B cell (primary cell): ENCODE measurements at regions not wholly inside any gene's neighbourhood (a gene's known extent, or its start where the extent isn't known, plus 50 kb on each side); places are given as distances from the start of the nearest gene placed in this dataset.

ENCODE experiments used
- ATAC-seq: fragments of 200-7000 bp; cut with Tn5 transposase; one replicate; pipeline ENCODE4 v1.10.0; 2021; ENCODE audit warnings: low read depth, mild to moderate bottlenecking, moderate number of reproducible peaks, moderate library complexity
- CTCF ChIA-PET: fragments of 350-600 bp; sonication (Branson Sonifier 250); formaldehyde crosslinking; loops from one replicate; lab custom pipeline; 2021; ENCODE audit warnings: antibody characterized with exemption, inconsistent platforms; lab: Charles Lee
- POLR2A ChIA-PET: fragments of 350-600 bp; sonication (Branson Sonifier 250); formaldehyde crosslinking; loops from one replicate; lab custom pipeline; 2021; ENCODE audit warnings: antibody characterized with exemption; lab: Charles Lee
- DNase-seq: peaks from one replicate; pipeline ENCODE4 v3.0.0; 2013
- H2AFZ ChIP-seq: 2 replicates; pipeline ENCODE4 v1.6.1; 2012; ENCODE audit warnings: mild to moderate bottlenecking, low read depth, low read length; ENCODE audit not compliant: insufficient read depth, poor library complexity, severe bottlenecking
- H3K27ac ChIP-seq, 2 donors: 1 replicate in 1 of 2; 2 replicates in 1 of 2; pipeline ENCODE4 v1.5.1; 2012 to 2013; ENCODE audit warnings: low read length in 2 of 2, mild to moderate bottlenecking in 2 of 2, moderate library complexity in 1 of 2
- H3K27me3 ChIP-seq, 4 experiments: fragments of 200-600 bp in 1 of 4; sonication (generic) in 1 of 4; replicated peaks in 1 of 4; 1 replicate in 2 of 4; 2 replicates in 2 of 4; pipeline versions ENCODE4 v1.6.1 to v1.7.0; 2013 to 2016; ENCODE audit warnings: low read length in 3 of 4, mild to moderate bottlenecking in 2 of 4, mixed read lengths in 1 of 4, moderate library complexity in 1 of 4; ENCODE audit not compliant: insufficient read depth in 4 of 4, control insufficient read depth in 3 of 4; ENCODE audit errors: control extremely low read depth in 1 of 4
- H3K36me3 ChIP-seq, 2 experiments: replicated peaks in 1 of 2; 1 replicate in 1 of 2; 2 replicates in 1 of 2; pipeline versions ENCODE4 v1.6.1 to v1.7.1; 2013; ENCODE audit warnings: low read length in 1 of 2; ENCODE audit not compliant: insufficient read depth in 2 of 2, control insufficient read depth in 1 of 2; ENCODE audit errors: control extremely low read depth in 1 of 2, extremely low read depth in 1 of 2
- H3K4me1 ChIP-seq, 2 donors: fragments of 200-600 bp in 1 of 2; sonication (generic) in 1 of 2; 1 replicate in 1 of 2; 2 replicates in 1 of 2; pipeline versions ENCODE4 v1.5.1 to v1.6.1; 2013 to 2017; ENCODE audit warnings: low read length in 2 of 2; ENCODE audit not compliant: control insufficient read depth in 2 of 2, insufficient read depth in 2 of 2
- H3K4me2 ChIP-seq: replicated peaks from 2 replicates; pipeline ENCODE3; 2012; ENCODE audit warnings: mild to moderate bottlenecking, low read depth, low read length; ENCODE audit not compliant: poor library complexity, severe bottlenecking
- H3K4me3 ChIP-seq, 5 experiments: fragments of 200-600 bp in 1 of 5; sonication (generic) in 1 of 5; 1 replicate in 3 of 5; 2 replicates in 2 of 5; pipeline versions ENCODE4 v1.5.1 to v1.7.0; 2011 to 2016; ENCODE audit warnings: low read length in 4 of 5, mild to moderate bottlenecking in 4 of 5, low read depth in 2 of 5, control low read depth in 1 of 5, moderate library complexity in 1 of 5; ENCODE audit not compliant: insufficient read depth in 1 of 5; ENCODE audit errors: control extremely low read depth in 1 of 5, extremely low read depth in 1 of 5
- H3K79me2 ChIP-seq: fragments of 200-600 bp; sonication (generic); one replicate; pipeline ENCODE4 v1.6.0; 2016; ENCODE audit warnings: low read length; ENCODE audit not compliant: control insufficient read depth, insufficient read depth
- H3K9ac ChIP-seq: fragments of 200-600 bp; sonication (generic); 2 replicates; pipeline ENCODE4 v1.6.1; 2017; ENCODE audit warnings: mild to moderate bottlenecking, low read length, moderate library complexity
- H3K9me3 ChIP-seq, 3 donors: one replicate each; pipeline versions ENCODE4 v1.6.1 to v1.7.1; 2013; ENCODE audit warnings: low read length in 2 of 3; ENCODE audit not compliant: control insufficient read depth in 2 of 3, insufficient read depth in 1 of 3; ENCODE audit errors: control extremely low read depth in 1 of 3
- H4K20me1 ChIP-seq: 2 replicates; pipeline ENCODE4 v1.6.0; 2012; ENCODE audit warnings: mild to moderate bottlenecking, low read length; ENCODE audit not compliant: insufficient read depth, control insufficient read depth, poor library complexity, severe bottlenecking
- H3K27ac Mint-ChIP-seq: one replicate; pipeline ENCODE4 v1.8.0; 2021; ENCODE audit warnings: mixed read lengths
- H3K27me3 Mint-ChIP-seq: one replicate; pipeline ENCODE4 v1.8.0; 2021; ENCODE audit warnings: mixed read lengths
- H3K4me1 Mint-ChIP-seq: one replicate; pipeline ENCODE4 v1.8.0; 2021; ENCODE audit warnings: mixed read lengths
- H3K4me3 Mint-ChIP-seq: one replicate; pipeline ENCODE4 v1.8.0; 2021; ENCODE audit warnings: mixed read lengths
- H3K9me3 Mint-ChIP-seq: one replicate; pipeline ENCODE4 v1.8.0; 2022; ENCODE audit warnings: mixed read lengths; ENCODE audit not compliant: insufficient read depth
- CTCF ChIP-seq: fragments of 200-600 bp; IDR thresholded peaks from one replicate; pipeline ENCODE4 v1.8.0; 2022; ENCODE audit warnings: antibody characterized with exemption, mild to moderate bottlenecking
- EZH2 ChIP-seq: IDR thresholded peaks from 2 replicates; pipeline ENCODE4 v1.6.1; 2012; ENCODE audit warnings: borderline replicate concordance, low read depth, mild to moderate bottlenecking, moderate library complexity, low read length; ENCODE audit not compliant: insufficient read depth, poor library complexity, severe bottlenecking
- WGBS: methylation state at CpG from one replicate; pipeline ENCODE4 v1.1.5; 2013; ENCODE audit warnings: missing lambda C conversion rate; ENCODE audit not compliant: insufficient coverage; 5-methylcytosine and 5-hydroxymethylcytosine counted together
- intact Hi-C: fragments of 100-400 bp; cut with micrococcal nuclease; formaldehyde crosslinking; loops from one replicate; pipeline ENCODE4 v1.10.0; 2022

DNA sequence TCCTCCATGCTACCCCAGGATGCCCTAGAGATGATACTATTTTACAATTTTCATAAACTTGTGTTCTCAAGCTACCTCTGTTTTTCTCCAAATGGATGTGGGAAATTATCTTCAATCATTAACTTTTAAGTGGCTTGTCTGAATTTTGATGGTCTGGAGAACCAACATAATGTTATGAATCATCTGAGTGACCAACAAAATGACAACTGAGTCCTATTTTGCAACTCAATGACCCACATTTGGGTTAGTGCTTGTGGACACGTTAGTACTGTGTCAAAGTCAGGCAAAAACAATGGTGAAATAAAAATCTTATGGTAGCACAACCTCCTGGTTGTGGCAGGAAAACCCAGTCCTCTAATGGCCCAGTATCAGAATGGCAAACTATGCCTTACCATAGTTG is 352.4 kb upstream of the ZNF385D start:
- Mint-ChIP-seq H3K4me1 (no peaks in the 10 kb centered on the region), H3K27me3 (no peaks in the 10 kb centered on the region), H3K4me3 (no peak overlapping the region), H3K27ac (no peak overlapping the region), H3K9me3 (no peaks in the 10 kb centered on the region)
- 100% methylated on average over 1 of the region's 1 CpG for WGBS
- Histone ChIP-seq H4K20me1 (no peaks in the 10 kb centered on the region), H2AFZ (no peak overlapping the region), H3K4me3 (no peak overlapping the region), H3K4me1 (no peaks in the 10 kb centered on the region), H3K4me2 (no peak overlapping the region), H3K27me3 (no peaks in the 10 kb centered on the region), H3K79me2 (no peaks in the 10 kb centered on the region), H3K36me3 (no peaks in the 10 kb centered on the region), H3K27ac (no peak overlapping the region), H3K9me3 (no peaks in the 10 kb centered on the region), H3K9ac (no peak overlapping the region)
- no peak for DNase-seq
- TF ChIP-seq EZH2 = no peak
- no peak for TF ChIP-seq CTCF
- intact Hi-C loops = no loop called here
- ChIA-PET POLR2A (no interaction called here), CTCF (no interaction called here)
- no peak for ATAC-seq

- ChIA-PET CTCF (no interaction called here), POLR2A (no interaction called here)
- H4K20me1 ChIP-seq = no peaks in the 10 kb centered on the region
- no peak overlapping the region for H3K4me2 ChIP-seq
- H3K4me1 ChIP-seq = no peaks in the 10 kb centered on the region
- Mint-ChIP-seq H3K27me3 (no peaks in the 10 kb centered on the region), H3K27ac (no peak overlapping the region), H3K4me1 (no peaks in the 10 kb centered on the region), H3K9me3 (no peaks in the 10 kb centered on the region), H3K4me3 (no peak overlapping the region)
- ATAC-seq (no peak), DNase-seq (no peak)
- no peak overlapping the region for H2AFZ ChIP-seq
- no peak overlapping the region for H3K9ac ChIP-seq
- TF ChIP-seq CTCF (no peak), EZH2 (no peak)
- no peak overlapping the region for H3K27ac ChIP-seq
- no peaks in the 10 kb centered on the region for H3K27me3 ChIP-seq
- H3K79me2 ChIP-seq = no peaks in the 10 kb centered on the region
- H3K36me3 ChIP-seq = no peaks in the 10 kb centered on the region
- 97% methylated on average over 3 of the region's 5 CpGs for WGBS
- H3K9me3 ChIP-seq = no peaks in the 10 kb centered on the region
- H3K4me3 ChIP-seq = no peak overlapping the region
- intact Hi-C loops = no loop called here
Observed at GRCh38 chr3:22106213-22106896, 355.3 kb upstream of the ZNF385D start.
